HG03521 (cell line): ENCODE measurements at regions not wholly inside any gene's neighbourhood (a gene's known extent, or its start where the extent isn't known, plus 50 kb on each side); places are given as distances from the start of the nearest gene placed in this dataset.
"Not testable (repeated sequence)": the region's sequence is repeated elsewhere in the genome, so short reads cannot be mapped to it uniquely, and the experiment has no call there.

Experiments
- ATAC-seq: cut with Tn5 transposase; IDR thresholded peaks from one replicate; pipeline ENCODE4 v1.9.1; 2021; ENCODE audit warnings: mild to moderate bottlenecking, moderate library complexity; ENCODE audit not compliant: unreplicated experiment

DNA sequence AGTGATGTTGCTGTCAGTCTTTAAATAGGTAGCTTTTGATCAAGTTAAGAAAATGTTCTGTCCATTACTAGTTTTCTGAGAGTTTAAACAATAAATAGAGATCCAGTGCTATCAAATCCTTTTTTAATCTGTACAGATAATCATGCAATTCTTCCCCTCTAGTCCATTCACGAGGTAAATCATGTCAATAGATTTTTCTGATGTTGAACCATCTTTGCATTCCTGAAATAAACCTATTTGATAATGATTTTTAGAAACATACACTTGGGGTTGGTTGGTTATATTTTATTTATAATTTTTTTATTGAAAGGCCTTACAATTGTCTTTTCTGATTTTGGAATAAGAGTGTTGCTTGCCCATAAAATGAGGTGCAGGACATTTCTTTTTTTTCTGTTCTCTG lies 95.0 kb downstream of the FAM53A start:
- no peak for ATAC-seq

- ATAC-seq: no peak
Measured at GRCh38 chr4:1588306-1588705, 95.8 kb downstream of the FAM53A start.

DNA sequence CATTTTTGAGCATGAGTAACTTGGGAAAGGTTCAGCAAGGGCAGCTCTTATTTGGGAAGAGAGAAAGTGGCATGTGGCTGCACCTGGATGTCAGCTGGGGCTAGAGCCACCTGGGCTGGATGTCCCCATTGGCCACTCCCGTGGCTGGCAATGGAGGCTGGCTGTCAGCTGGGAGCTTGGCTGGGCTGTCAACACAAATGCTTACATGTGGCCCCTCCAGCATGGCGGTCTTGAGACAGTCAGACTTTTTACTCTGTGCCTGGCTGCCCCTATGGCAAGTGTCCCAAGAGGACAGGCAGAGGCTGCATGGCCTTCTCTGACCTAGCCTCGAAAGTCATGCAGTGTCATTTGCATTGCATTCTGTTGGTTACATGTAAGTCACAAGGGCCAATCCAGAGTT lies 99.6 kb downstream of the FAM53A start:
- ATAC-seq: no peak

GRCh38 chr4:1583859-1584258 lies 100.3 kb downstream of the FAM53A start:
- no peak for ATAC-seq

- no peak for ATAC-seq
Measured at GRCh38 chr4:1583051-1583785, 100.9 kb downstream of the FAM53A start.

GRCh38 chr4:1582227-1582626 lies 101.9 kb downstream of the FAM53A start:
- no peak for ATAC-seq

- ATAC-seq: peak; percentile 60
Measured at GRCh38 chr4:1581164-1581894, 102.8 kb downstream of the FAM53A start.

DNA sequence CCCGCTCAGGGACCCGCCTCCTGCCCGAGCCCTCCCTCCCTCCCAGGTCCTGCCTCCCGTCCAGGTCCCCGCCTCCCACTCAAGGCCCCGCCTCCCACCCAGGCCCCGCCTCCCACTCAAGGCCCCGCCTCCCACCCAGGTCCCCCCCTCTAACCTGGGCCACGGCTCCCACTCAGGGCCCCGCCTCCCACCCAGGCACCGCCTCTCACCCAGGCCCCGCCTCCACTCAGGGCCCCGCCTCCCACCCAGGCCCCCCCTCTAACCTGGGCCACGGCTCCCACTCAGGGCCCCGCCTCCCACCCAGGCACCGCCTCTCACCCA lies 103.5 kb downstream of the FAM53A start:
- ATAC-seq: not testable (repeated sequence)

DNA sequence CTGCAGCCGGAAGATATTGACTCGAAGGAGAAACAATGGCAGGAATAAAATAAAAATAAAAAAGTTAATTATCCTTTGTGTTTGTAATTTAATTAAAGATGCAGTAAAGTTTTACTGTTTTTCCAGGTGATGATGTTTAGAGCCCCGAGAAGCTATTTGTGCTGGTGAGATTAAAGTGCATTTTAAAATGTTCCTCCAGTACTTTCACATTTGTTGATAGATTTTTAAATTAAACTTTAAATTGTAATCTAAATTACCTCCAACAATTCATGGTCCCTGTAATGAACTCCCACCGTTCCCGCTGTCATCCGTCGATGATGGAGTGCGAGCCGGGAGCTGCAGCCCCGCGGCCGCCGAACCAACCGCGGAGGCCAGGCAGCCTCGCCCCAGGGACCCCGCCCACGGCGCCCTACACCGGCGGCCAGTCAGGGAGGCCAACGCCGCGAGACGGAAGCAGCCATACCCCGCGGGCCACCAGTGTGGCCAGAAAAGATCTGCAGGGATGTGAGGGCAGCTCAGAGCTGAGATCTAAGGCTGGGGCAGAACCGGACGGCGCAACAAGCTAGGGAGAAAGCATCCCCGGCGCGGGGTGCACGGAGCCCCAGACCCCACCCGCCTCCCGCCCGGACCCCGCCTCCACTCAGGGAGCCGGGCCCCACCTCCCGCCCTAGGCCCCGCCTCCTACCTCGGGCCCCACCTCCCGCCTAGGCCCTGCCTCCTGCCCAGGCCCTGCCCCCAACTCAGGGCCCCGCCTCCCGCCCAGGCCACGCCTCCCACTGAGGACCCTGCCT lies 104.0 kb downstream of the FAM53A start:
- ATAC-seq: peak; percentile 50

- ATAC-seq: no peak
Measured at GRCh38 chr4:1579001-1579900, 104.9 kb downstream of the FAM53A start.

- ATAC-seq: no peak
Measured at GRCh38 chr4:1578251-1578773, 105.8 kb downstream of the FAM53A start.

DNA sequence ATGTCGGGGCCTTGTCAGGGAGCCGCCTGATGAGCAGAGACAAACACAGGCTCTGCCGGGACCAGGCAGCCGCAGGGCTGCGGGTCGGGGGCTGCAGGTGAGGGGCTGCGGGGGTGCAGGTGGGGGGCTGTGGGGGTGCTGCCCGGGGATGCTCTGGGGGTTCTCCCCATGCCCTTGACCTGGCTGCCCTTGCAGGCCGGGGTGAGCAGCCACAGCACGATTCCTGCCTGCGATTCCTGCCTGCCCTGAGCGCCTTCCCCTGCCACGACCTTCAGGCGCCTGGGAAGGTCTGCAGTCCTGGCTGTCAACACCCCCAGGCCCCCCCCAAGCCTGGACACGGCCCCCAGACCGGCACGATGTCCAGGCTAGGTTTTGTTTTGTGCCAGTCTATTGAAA lies 106.3 kb downstream of the FAM53A start:
- ATAC-seq: no peak

DNA sequence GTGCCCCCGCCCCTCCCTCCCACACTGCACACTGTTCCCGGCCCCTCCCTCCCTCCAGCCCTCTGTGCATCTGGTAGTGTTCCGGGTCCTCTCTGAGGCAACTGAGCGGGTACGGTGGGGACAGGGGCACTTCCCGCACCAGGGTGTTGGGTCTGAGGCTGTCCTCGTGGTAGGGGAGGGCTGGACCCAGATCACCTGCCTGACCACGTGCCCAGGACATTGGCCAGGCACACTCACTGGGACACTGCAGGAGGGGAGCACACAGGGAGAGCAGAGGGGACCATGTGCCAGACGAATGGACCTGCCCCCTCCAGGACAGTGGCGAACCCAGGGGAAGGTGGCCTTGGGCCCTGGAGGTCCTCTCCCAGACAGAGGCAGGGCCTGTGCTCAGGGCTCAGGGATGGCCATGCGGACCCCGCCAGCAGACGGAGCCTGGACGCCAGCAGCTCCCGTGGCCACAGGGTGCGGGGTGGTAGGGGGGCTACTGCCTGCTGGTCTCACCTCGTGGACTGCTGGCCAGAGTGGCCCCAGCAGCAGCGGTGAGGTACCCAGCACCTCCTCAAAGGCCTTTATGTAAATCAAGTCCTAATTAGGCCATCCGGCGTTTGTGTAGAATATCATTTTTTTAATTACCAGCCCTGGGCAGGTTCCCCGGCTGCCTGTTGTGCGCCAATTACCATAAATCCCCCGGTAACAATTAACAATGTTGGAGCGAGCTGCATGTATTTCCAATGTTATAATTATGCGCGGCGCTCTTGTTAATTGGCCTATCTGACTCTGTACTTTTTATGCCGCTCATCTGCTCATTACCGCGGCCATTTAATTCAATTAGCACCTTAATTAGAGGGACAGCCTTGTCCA lies 106.9 kb downstream of the FAM53A start:
- ATAC-seq: no peak

- no peak for ATAC-seq
Measured at GRCh38 chr4:1576304-1576960, 107.7 kb downstream of the FAM53A start.

DNA sequence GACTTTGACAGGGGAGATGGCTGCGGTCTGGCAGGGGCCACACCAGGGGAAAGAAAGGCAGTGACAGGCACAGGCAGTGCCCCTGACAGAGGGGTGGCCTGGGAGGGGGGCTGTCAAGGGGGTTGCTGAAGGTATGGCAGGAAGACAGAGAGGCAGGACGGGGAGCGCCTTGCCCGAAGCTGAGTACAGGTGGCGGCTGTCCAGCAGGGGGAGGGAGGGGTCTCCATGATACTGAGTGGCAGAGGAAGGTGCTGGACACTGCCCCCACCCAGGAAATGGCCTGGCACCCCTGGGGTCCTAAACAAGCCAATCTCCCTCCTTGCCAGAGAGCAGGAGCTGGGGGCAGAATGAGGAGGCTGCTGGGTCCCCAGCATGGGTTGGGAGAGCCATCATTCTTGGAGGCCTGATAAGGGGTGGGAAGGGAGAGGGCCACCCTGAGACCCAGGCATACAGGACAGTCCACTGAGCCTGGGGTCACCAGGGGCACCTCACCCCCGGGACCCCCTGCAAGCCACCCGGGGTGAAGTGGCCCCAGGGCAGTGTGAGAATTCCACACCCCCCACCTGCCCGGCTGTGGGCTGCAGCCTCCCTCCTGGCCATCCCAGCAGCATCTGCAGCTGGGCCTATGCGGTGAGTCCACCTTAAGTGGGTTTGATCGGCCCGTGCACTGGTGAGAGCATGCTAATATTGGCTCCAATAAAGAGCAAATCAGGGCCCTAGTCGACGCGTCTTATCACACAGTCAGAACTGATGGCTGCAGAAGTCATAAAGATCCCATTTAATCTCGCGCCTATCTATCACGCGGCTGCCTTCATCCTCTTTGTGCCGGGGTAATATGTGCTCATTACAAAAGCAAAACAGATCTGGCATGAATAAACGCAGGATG lies 108.5 kb downstream of the FAM53A start:
- no peak for ATAC-seq

GRCh38 chr4:1574601-1575417 lies 109.3 kb downstream of the FAM53A start:
- no peak for ATAC-seq

DNA sequence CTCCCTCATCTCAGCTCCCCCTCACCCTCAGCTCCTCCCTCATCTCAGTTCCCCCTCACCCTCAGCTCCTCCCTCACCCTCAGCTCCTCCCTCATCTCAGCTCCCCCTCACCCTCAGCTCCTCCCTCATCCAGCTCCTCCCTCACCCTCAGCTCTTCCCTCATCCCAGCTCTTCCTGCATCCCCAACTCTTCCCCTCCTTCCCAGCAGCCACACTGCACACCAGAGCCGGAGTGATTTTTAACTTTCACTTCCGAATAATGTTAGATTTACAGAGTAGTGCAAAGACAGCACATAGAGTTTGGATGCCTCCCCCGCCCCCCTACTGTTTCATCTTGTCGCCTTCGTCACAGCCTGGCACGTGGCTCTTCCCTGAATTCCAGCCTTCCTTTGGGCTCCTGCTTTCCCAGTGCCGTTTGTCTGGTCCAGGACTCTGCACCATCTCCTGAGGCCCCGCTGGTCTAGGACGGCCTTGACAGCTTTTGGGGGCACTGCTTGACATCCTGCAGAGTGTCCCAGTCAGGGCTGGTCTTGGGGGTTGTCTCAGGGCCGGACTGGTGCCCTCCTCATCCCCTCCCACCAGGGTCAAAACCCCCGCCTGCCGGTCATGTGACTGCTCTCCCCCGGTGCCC lies 110.2 kb downstream of the FAM53A start:
- ATAC-seq: no peak
